ENCODE measurements at regions not wholly inside any gene's neighbourhood (a gene's known extent, or its start where the extent isn't known, plus 50 kb on each side); places are given as distances from the start of the nearest gene placed in this dataset.
A peak's percentile ranks its signal among the peaks of the same experiment; 100 is the strongest.

DNA sequence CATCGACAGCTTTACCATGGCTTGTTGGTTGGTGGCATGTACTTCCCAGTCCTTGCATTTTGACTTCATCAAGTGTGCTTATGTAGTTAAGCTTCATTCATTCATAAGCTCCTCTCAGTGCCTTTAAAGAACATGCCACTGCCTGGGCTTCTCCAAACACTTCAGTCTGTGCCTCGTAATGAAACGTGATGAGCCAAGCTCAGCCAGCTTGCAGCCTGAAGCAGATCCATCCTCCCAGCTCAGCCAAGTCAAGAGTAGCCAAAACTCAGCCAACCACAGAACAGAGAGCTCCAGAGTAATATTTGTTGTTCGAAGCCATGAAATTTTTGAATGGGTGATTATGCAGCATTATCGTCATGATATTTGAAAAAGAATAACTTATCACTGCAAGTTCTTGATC lies 989.7 kb downstream of the EFNB2 start:
- ATAC-seq (no peak), DNase-seq (no peak)
- H3K9me2 ChIP-seq (replicated peaks; ENCODE audit: low read length), result no peaks in the 10 kb centered on the region
- no peaks in the 10 kb centered on the region for H3K36me3 ChIP-seq (ENCODE audit: low read depth, low read length)
- POLR2A ChIA-PET (ENCODE audit: unreplicated experiment), result no interaction called here
- no peak overlapping the region for H3K4me3 ChIP-seq (ENCODE audit: low read length)
- no peaks in the 10 kb centered on the region for H3K9me3 ChIP-seq (ENCODE audit: low read length)
- no TSS peak for BruUV-seq (replicated peaks)
- TF ChIP-seq EZH2phosphoT487 (IDR thresholded peaks at IDR 0.05; ENCODE audit: borderline replicate concordance, low read length) (no peak), EZH2 (IDR thresholded peaks at IDR 0.05; ENCODE audit: low read length, unreplicated experiment) (no peak), CTCF (conservative IDR thresholded peaks at IDR 0.05; ENCODE audit: low read depth, low read length) (no peak)
- H2AFZ ChIP-seq (ENCODE audit: low read length), result no peak overlapping the region
- intact Hi-C loops (cut with micrococcal nuclease), result no loop called here
- no peaks in the 10 kb centered on the region for H3K79me2 ChIP-seq (ENCODE audit: low read length)
- no peak overlapping the region for H3K27ac ChIP-seq (ENCODE audit: low read length)
- peaks cover 21% of the 10 kb centered on the region for H3K4me1 ChIP-seq (ENCODE audit: insufficient read depth, low read length)
- no peaks in the 10 kb centered on the region for H3K27me3 ChIP-seq (ENCODE audit: low read length)
- H3F3A ChIP-seq (ENCODE audit: low read length, unreplicated experiment), result no peaks in the 10 kb centered on the region
- CTCF ChIA-PET, result no interaction called here
- H3K4me2 ChIP-seq (ENCODE audit: low read length), result no peak overlapping the region
- H3K9ac ChIP-seq (ENCODE audit: low read length), result no peak overlapping the region
- H4K20me1 ChIP-seq (ENCODE audit: low read length), result no peaks in the 10 kb centered on the region

- H2AFZ ChIP-seq (ENCODE audit: low read length), result no peak overlapping the region
- ChIA-PET CTCF (no interaction called here), POLR2A (ENCODE audit: unreplicated experiment) (no interaction called here)
- H3K9ac ChIP-seq (ENCODE audit: low read length), result no peak overlapping the region
- H3K9me3 ChIP-seq (ENCODE audit: low read length), result no peaks in the 10 kb centered on the region
- H3K79me2 ChIP-seq (ENCODE audit: low read length), result no peaks in the 10 kb centered on the region
- no peaks in the 10 kb centered on the region for H3K27me3 ChIP-seq (ENCODE audit: low read length)
- ATAC-seq (peak; percentile 54; the same call in 1 of the 2 replicates), DNase-seq (peak; percentile 37)
- no TSS peak for BruUV-seq (replicated peaks)
- H3K27ac ChIP-seq (ENCODE audit: low read length), result no peak overlapping the region
- no peaks in the 10 kb centered on the region for H3K9me2 ChIP-seq (replicated peaks; ENCODE audit: low read length)
- no peaks in the 10 kb centered on the region for H4K20me1 ChIP-seq (ENCODE audit: low read length)
- TF ChIP-seq EZH2phosphoT487 (IDR thresholded peaks at IDR 0.05; ENCODE audit: borderline replicate concordance, low read length), result no peak
- peaks cover 21% of the 10 kb centered on the region for H3K4me1 ChIP-seq (ENCODE audit: insufficient read depth, low read length)
- intact Hi-C loops (cut with micrococcal nuclease), result no loop called here
- no peak overlapping the region for H3K4me3 ChIP-seq (ENCODE audit: low read length)
- H3F3A ChIP-seq (ENCODE audit: low read length, unreplicated experiment), result no peaks in the 10 kb centered on the region
- H3K4me2 ChIP-seq (ENCODE audit: low read length), result peak overlapping the region; percentile 27; the same call in 1 of the 2 replicates
- H3K36me3 ChIP-seq (ENCODE audit: low read depth, low read length), result no peaks in the 10 kb centered on the region
Observed at GRCh38 chr13:105543742-105544141, 991.7 kb downstream of the EFNB2 start.

- intact Hi-C loops (cut with micrococcal nuclease), result no loop called here
- Histone ChIP-seq H3K79me2 (ENCODE audit: low read length) (no peaks in the 10 kb centered on the region), H3K9me3 (ENCODE audit: low read length) (no peaks in the 10 kb centered on the region), H3K4me3 (ENCODE audit: low read length) (no peak overlapping the region), H4K20me1 (ENCODE audit: low read length) (no peaks in the 10 kb centered on the region), H3F3A (ENCODE audit: low read length, unreplicated experiment) (no peaks in the 10 kb centered on the region), H3K27me3 (ENCODE audit: low read length) (no peaks in the 10 kb centered on the region), H2AFZ (ENCODE audit: low read length) (no peak overlapping the region), H3K4me2 (ENCODE audit: low read length) (no peak overlapping the region), H3K4me1 (ENCODE audit: insufficient read depth, low read length) (peaks cover 21% of the 10 kb centered on the region), H3K9me2 (replicated peaks; ENCODE audit: low read length) (no peaks in the 10 kb centered on the region), H3K27ac (ENCODE audit: low read length) (no peak overlapping the region), H3K36me3 (ENCODE audit: low read depth, low read length) (no peaks in the 10 kb centered on the region), H3K9ac (ENCODE audit: low read length) (no peak overlapping the region)
- no TSS peak for BruUV-seq (replicated peaks)
- ChIA-PET CTCF (no interaction called here), POLR2A (ENCODE audit: unreplicated experiment) (no interaction called here)
- ATAC-seq (no peak), DNase-seq (no peak)
- TF ChIP-seq EZH2phosphoT487 (IDR thresholded peaks at IDR 0.05; ENCODE audit: borderline replicate concordance, low read length), result no peak
- no peak for TF ChIP-seq EZH2 (IDR thresholded peaks at IDR 0.05; ENCODE audit: low read length, unreplicated experiment)
- no peak for TF ChIP-seq CTCF (conservative IDR thresholded peaks at IDR 0.05; ENCODE audit: low read depth, low read length)
Observed at GRCh38 chr13:105541565-105541964, 993.9 kb downstream of the EFNB2 start.
